GM19395 (cell line): ENCODE measurements at regions not wholly inside any gene's neighbourhood (a gene's known extent, or its start where the extent isn't known, plus 50 kb on each side); places are given as distances from the start of the nearest gene placed in this dataset.

ENCODE experiments used
- ATAC-seq: cut with Tn5 transposase; IDR thresholded peaks from one replicate; pipeline ENCODE4 v1.9.1; 2021; ENCODE audit warnings: mild to moderate bottlenecking, moderate library complexity; ENCODE audit not compliant: unreplicated experiment

DNA sequence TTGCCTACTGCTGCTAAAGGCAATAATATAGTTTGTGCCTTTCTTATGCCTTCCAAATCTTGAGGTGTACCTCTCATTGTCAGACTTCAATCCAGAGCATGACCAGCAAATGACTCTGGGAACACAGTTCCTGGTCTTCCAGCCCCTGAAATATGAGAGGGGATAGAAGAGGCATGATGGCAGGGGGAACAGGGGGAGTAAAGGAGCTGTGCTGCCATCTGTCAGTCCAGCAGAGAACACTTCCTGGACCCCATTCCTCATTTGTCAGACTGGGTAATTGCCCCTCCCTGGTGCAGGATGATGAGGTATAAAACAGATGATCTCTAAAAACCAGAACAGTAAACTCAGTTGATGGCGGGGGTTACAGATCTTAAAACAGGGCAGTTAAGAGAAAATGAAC is 618.7 kb downstream of the DIAPH3 start:
- no peak for ATAC-seq

DNA sequence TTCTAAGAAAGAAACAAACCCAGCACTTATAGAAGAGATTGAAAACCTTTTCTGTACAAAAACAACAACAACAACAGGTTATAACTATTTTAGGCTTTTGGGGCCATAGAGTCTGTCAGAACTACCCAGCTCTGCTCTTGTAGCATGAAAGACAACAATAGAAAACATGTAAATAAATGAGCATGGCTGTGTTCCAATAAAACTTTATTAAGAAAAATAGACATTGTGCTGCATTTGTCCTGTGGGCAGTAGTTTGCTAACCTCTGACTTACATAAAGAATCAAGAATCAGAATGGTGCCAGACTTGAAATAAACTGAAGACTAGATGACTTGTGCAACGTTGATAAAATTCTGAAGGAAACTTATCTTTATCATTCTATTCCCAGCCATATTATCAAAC is 617.5 kb downstream of the DIAPH3 start:
- ATAC-seq = no peak

DNA sequence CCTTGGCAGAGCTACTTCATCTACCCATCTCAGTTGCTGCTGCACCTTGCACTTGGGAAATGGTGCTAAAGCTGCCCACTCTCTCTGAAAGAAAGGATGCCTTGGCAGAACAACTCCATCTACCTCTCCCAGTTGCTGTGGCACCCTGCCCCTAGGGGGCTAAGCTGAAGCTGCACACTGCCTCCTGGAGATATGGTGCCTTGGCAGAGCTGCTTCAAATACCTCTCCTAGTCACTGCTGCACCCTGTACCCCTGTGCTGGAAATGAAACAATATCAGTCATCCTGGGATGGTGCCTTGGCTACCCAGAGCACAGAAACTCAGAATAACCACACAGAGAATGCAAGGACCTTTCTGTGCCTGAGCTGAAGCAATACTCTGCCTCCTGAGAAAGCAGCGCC is 615.8 kb downstream of the DIAPH3 start:
- ATAC-seq = no peak

DNA sequence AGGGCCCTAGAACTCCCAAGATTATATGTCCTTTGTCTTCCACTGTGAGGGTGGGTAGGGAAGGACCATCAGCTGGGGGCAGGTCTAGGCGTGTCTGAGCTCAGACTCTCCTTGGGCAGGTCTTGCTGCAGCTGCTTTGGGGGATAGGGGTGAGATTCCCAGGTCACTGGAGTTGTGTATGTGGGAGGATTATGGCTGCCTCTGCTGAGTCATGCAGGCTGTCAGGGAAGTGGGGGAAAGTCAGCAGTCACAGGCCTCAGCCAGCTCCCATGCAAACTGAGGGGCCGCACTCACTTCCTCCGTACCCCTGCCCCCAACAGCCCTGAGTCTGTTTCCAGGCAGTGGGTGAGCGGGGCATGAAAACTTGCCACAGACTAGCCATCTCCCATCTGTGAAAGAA is 600.8 kb downstream of the DIAPH3 start:
- no peak for ATAC-seq

DNA sequence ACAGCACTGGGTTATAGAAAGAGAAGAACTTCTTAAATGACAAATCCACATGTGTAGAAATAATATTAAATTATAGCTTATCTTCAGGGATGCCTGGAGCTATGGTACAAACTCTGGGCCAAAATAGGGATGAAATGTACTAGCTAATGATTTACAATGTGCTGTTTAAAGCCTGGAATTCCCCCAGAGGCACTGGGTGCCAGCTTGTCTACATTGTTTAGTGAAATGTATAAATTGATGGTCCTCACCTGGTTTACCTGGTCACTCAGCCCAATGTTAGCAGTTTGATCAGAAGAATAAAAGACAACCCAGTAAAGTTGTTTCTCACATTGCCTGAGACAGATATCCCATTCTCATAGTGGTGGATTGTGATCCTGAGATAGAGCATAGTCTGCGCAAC is 597.2 kb downstream of the DIAPH3 start:
- ATAC-seq = no peak

DNA sequence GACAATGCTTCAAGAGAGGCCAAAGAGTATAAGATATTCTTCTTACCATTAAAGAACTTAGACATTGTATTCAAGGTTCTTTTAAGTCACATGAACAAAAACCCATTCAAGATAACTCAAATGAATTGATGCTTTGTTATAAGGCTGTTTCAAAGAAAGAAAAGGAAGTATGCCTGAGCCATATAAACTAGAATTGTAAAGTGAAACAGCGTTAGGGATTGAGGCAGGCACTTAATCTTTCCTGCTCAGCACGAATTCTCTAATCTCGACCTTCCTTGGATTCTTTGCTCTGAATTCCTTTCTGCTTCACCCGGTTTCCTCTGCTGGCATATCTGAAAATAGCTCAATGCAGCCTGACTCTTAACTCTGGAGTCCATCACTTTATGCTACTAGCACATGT is 595.4 kb downstream of the DIAPH3 start:
- no peak for ATAC-seq

DNA sequence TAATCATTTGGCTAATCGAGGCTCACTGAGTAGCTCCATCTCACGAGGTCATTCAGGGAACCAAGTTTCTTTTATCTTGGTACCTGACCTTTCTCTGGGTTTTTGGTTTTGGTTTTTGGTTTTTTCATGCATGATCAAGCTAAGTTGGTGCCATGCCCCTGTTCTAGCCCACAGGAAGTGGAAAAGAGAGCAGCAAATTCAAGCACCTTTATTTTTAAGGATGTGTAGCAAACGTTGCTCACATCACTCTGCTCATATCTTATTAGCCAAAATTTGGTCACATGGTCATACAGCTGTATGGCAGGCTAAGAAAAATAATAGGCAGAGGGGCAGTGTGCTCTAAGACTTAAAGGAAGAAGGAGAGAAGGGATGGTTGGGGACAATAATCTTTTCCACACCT is 593.5 kb downstream of the DIAPH3 start:
- no peak for ATAC-seq

DNA sequence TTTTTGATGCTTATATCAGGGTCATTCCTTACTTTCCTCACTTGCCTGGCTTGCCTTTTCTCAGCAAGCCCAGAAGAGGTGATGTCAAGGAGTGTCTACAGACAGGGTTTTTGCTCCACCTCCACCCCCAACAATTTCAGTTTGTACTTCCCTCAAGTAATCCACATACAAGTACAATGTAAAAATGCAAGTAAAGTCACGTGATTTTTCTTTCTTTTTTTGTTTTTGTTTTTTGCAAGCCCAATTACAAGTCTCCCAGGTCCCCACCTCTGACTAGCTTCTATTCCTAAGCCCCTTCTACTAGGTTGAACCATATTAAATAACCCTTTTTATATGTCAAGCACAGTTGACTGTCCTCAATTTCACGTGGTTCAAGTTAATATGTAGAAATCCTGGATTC is 579.6 kb downstream of the DIAPH3 start:
- ATAC-seq = no peak

DNA sequence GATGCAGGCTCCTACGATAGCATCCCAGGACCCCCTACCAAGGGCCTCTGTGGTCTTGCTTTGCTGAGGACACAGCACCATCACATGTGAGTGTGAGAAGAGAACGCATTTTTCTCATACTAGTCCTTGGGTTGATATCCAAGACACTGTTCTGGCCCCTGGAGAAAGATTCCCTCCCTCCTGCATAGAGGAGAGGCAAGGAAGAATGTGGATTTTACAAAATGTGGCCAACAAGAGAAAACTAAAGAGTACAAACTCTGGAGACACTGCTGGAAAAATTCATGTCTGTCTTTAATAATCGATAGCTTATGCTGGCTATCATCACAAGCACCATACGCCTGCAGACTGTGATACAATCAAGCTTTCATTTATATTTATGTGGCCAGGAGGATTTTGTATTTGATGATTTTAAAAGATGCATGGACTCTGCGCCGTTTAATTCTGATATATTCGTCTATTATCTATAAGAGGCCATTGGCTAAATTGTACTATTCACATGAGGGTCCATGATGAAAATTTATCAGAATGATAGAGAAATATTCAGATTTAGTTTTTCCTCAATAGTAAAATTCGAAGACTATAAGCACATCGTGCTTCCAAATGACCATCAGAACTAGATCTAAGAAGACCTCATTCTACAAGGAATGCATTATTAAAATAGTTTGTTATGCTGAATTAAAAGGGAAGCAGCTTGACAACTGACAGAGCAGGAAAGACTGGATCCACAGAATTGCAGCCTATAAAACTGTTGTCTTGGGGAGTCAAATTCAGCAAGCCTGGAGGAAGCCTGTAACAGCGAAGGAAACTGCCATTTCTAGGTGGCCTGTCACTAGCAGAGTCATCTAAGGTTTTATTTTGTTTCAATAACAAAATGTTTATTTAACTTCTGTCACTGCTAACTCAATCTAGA is 578.7 kb downstream of the DIAPH3 start:
- no peak for ATAC-seq

DNA sequence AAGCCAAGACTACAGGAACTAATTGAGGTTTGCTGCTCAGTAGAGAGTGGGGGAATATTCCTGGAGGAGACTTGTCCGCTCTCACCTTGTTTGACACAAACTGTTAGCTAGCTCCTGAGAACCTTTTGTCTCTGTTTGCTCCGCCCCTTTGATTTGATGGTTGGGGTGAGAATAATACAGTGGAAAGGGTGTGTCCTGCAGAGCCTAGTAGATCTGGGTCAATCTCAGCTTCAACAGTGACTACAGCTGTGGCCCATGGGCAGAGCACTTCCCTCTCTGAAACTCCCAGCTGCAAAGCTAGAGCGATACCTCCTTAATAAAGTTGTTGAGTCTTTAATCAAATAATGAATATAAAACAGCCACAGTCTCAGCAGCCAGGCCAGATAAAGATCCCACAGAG is 576.7 kb downstream of the DIAPH3 start:
- no peak for ATAC-seq

DNA sequence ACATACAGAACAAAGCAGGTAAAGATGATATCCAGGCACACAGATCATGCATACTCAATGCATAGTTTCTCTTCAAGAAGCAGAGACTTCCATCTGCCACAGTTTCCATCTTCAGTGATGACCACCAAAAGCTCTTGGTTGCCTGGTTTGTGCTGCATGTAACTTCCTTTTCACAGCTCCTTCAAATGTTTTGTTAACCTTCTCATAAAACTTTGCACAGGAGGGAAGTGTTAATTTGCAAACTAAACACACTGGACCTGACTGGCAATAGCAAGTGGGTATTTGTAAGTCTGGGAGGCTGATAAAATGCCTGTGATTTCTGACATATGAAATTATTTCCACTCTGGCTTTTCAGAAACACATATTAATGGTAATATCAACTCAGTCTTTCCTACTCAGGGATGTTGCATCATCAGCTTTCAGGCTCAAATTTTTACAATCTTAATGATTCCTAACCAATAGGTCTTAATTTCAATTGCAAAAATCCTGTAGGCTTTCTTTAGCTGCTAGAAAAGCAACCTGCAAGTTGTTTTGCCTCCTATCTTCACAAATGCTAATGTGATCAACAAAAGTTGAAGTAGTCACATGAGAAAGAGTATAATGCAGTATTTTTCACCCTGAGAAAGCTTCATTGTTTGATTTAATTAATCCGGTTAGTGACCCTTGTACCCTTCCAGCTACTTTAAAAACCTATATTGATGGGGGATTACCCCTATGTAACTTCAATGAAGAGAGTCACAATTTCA is 575.6 kb downstream of the DIAPH3 start:
- ATAC-seq = no peak

DNA sequence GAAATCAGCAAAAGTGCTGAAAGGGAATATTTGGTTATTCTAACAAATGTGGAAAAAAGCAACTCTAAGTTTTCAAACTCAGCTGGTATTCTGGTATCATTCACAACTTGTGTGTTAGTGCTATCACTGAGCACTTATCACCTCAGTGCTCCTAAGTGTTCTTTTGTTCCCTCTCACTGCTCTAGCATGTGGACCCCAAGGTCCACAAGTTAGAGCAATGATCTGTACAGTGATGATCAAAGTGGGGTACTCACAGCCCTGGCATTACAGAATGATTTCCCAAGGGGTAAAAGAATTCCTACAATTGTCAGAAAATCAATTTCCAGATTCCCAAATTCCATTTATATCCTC is 575.0 kb downstream of the DIAPH3 start:
- ATAC-seq = no peak

DNA sequence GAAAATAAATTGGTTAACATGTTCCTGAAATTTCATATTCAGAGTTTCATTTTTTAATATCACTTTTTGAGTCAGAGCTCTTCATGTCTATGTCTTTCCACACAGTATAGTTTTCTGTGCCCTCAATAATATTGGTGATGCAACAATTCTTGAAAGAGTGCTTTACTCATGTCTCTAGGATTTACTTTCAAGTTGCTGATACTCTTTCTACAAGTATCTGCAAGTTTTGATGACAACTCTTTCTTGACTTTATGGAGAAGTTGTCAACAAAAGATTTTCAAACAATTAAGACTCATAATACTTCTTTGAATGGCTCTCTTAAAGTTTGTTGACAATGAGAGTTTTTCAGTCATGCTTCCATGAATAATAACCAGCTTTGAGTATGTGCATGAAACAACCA is 561.7 kb downstream of the DIAPH3 start:
- ATAC-seq = no peak

DNA sequence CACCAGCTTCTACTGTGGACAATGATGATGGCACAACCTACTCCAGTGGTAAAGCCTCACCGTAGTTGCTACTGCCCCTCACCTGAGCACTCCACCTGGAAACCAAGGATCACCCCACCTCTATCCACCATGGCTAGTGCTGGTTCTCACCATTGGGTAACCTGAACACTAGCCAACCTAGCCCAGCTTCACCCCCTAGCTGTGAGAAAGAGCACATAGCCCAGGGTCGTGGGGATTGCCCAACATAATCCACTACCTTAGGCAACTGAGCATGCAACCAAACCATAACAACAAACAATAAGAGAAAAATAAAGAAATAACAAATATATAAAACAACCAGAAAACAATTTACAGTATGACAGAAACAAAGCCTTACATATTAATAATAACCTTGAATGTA is 560.1 kb downstream of the DIAPH3 start:
- ATAC-seq = no peak

DNA sequence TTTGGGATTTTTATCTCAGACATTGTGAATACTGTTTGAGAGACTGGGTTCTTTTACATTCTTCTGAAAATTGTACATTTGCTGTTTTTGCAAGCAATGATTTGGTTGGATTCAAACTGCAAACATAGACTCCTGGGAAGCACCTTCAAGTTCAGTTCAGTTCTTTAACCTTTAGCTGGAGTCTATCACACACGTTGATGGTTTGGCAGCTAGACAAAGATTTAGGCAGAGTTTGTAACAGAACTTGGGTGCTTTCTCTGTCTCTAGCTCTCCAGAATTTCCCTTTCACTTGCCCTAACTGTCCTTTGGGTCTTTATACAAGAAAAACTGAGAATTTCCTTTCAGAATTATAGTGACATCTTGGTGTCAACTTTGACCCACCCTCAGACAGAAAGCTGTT is 556.6 kb downstream of the DIAPH3 start:
- ATAC-seq = no peak

DNA sequence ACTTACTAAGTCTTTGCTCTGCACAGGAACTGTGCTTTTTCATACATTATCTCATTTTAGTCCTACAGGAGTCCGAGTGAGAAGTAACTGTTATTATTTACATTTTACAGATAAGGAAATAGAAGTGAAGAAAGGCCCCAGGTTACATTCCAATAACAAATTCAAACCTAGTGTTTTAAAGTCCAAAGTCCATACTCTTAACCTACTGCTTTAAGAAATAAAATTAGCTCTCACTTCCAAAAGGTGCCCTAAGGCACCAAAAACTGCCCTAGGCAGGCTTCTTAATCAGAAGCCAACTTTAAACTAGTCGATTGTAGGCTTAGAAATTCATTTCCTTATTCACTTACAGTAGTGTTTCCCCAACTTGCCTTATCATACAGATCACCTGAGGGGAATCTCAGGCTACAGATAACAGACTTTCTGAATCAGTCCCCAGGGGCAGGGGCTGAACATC is 555.9 kb downstream of the DIAPH3 start:
- ATAC-seq = no peak

DNA sequence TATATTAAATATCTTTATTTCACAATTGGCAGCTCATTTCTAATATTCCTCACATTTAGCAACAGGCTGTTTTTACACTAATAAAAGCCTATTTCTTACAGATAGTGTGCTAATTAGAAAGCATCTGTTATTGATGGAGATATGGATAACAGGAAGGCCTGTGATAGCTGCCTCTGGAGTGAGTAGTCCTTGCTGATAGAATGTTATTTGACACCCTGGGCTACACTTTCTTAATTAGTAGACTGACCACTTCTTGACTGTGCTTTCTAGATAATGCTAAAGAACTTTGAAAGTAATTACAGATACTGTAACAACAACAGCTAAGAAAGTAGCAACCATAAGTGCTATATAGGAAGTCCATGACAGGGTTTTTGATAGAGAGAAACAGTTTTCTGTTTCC is 554.3 kb downstream of the DIAPH3 start:
- no peak for ATAC-seq
